NCI-H1092 (cell line): ENCODE measurements at regions not wholly inside any gene's neighbourhood (a gene's known extent, or its start where the extent isn't known, plus 50 kb on each side); places are given as distances from the start of the nearest gene placed in this dataset.
A peak's percentile ranks its signal among the peaks of the same experiment; 100 is the strongest.
"Not testable (repeated sequence)": the region's sequence is repeated elsewhere in the genome, so short reads cannot be mapped to it uniquely, and the experiment has no call there.

Source experiments
- DNase-seq: peaks from one replicate; lab custom pipeline; 2025; lab: John Stamatoyannopoulos, UW

- DNase-seq: no peak
Measured at GRCh38 chr4:104330125-104330905, 164.4 kb downstream of the CXXC4 start.

- DNase-seq: not testable (repeated sequence)
Measured at GRCh38 chr4:104326991-104327694, 167.6 kb downstream of the CXXC4 start.

GRCh38 chr4:104302731-104303130 is 192.0 kb downstream of the CXXC4 start:
- no peak for DNase-seq

GRCh38 chr4:104294811-104295210 is 199.9 kb downstream of the CXXC4 start:
- DNase-seq: no peak

- no peak for DNase-seq
Measured at GRCh38 chr4:104286867-104287266, 207.8 kb downstream of the CXXC4 start.

- DNase-seq: no peak
Measured at GRCh38 chr4:104283303-104283702, 211.4 kb downstream of the CXXC4 start.

GRCh38 chr4:104279744-104280143 is 214.9 kb downstream of the CXXC4 start:
- no peak for DNase-seq

- DNase-seq: no peak
Measured at GRCh38 chr4:104272966-104273365, 221.7 kb downstream of the CXXC4 start.

GRCh38 chr4:104269603-104270002 is 225.1 kb downstream of the CXXC4 start:
- not testable (repeated sequence) for DNase-seq

GRCh38 chr4:104263100-104263499 is 231.6 kb downstream of the CXXC4 start:
- no peak for DNase-seq

GRCh38 chr4:104262678-104263077 is 232.0 kb downstream of the CXXC4 start:
- no peak for DNase-seq

- DNase-seq: no peak
Measured at GRCh38 chr4:104248726-104249125, 246.0 kb downstream of the CXXC4 start.

- no peak for DNase-seq
Measured at GRCh38 chr4:104235967-104236366, 258.7 kb downstream of the CXXC4 start.

- DNase-seq: no peak
Measured at GRCh38 chr4:104217526-104217925, 277.2 kb downstream of the CXXC4 start.

GRCh38 chr4:104211657-104212056 is 283.0 kb downstream of the CXXC4 start:
- DNase-seq: no peak

- DNase-seq: no peak
Measured at GRCh38 chr4:104210420-104210819, 284.3 kb downstream of the CXXC4 start.

GRCh38 chr4:104206784-104207183 is 287.9 kb downstream of the CXXC4 start:
- DNase-seq: peak; percentile 58

- DNase-seq: no peak
Measured at GRCh38 chr4:104205116-104205515, 289.6 kb downstream of the CXXC4 start.

- DNase-seq: no peak
Measured at GRCh38 chr4:104188301-104188700, 306.4 kb downstream of the CXXC4 start.

GRCh38 chr4:104169437-104169836 is 325.3 kb downstream of the CXXC4 start:
- no peak for DNase-seq

- DNase-seq: no peak
Measured at GRCh38 chr4:104166749-104167148, 327.9 kb downstream of the CXXC4 start.

GRCh38 chr4:104163820-104164219 is 330.9 kb downstream of the CXXC4 start:
- DNase-seq: no peak

- DNase-seq: no peak
Measured at GRCh38 chr4:104146048-104146447, 348.6 kb downstream of the CXXC4 start.
